IPS DF 19.7 (cell line): ENCODE measurements at regions not wholly inside any gene's neighbourhood (a gene's known extent, or its start where the extent isn't known, plus 50 kb on each side); places are given as distances from the start of the nearest gene placed in this dataset.

ENCODE experiments used
- DNase-seq: peaks from one replicate; pipeline ENCODE4 v3.0.0-alpha.2; 2013; ENCODE audit warnings: low read depth, low spot score

DNA sequence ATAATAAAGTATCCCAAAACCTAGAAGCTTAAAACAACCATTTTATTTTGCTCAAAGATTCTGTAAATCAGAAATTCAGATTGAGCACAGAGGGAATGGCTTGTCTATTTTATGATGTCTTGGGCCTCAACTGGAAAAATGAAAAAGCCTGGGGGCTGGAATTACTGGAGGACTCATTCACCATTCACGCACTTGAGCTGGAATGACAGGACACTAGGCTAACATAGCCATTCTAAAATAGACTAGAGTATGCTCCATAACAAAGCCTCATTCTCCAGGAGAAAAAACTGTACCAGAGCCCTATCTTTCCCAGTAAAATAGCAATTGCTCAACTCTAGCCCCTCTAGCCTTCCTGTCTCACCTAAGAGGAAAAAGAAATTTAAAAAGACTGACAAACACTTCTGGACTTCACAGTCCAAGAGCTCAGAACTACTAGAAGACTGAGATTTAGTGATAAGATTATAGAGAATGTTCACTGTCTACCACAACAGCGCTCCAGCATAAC is 145.4 kb upstream of the BTBD3 start:
- no peak for DNase-seq

DNA sequence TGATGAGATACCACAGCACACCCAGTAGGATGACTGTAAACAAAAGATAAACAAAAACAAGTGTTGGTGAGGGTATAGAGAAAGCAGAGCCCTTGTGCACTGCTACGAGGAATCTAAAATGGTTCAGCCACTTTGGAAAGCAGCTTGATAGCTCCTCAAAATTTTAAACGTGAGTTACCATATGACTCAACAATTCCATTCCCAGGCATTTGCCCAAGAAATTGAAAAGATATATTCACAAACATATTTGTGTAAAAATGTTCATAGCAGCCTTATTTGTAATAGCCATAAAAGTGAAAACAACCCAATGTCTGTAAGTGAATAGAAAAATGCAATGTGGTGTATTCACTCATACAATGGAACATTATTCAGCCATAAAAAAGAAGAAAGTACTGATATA is 141.0 kb upstream of the BTBD3 start:
- no peak for DNase-seq

- DNase-seq = no peak
Measured at GRCh38 chr20:11777387-11778205, 140.1 kb upstream of the BTBD3 start.

GRCh38 chr20:11778206-11778570 is 139.5 kb upstream of the BTBD3 start:
- DNase-seq = no peak

DNA sequence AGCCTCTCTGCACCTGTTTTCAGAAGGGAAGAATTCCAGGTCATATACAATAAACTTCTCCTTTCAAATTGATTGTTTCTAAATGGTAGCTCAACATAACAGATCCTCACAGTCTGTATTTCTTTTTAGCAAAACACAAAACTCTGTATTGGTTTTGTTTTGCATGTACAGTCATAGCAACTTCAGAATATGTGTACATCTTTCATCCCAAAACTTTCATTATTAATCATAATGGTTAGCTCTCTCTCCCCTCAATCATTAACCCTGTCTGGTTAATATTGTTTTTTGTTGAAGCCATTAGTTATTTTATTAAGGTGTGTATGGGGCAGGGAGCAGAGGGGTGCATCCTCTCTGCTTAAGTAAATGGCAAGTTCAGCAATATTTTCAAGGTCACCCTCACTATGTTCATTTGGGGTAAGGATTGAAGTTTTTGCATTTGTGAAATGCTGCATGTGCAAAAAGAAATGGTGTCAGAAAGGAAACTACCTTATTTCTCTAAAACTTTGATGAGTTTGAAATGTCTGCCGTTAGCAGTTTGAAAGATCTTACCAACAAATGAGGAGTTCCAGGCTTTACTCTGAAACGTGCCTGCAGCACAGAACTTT is 136.8 kb upstream of the BTBD3 start:
- DNase-seq = no peak

GRCh38 chr20:11783102-11783850 is 134.4 kb upstream of the BTBD3 start:
- DNase-seq = no peak

- DNase-seq = no peak
Measured at GRCh38 chr20:11785885-11786507, 131.7 kb upstream of the BTBD3 start.

DNA sequence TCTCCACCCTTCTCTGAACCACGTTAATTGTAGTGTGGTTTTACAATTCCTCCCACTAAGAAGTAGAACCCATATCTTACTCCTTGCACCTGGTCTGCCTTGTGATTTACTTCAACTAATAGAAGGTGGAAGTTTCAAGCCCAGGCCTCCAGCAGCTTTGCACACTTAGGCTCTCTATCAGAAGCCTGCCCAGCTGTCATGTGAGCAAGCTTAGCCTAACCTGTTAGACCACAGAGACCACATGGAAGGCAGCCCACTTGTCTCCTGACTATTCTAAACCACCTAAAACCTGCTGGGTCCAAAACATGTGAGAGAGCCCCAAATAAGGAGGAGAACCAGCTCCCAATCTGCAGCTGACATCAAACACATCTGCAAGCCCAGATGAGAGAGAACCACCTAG is 127.6 kb upstream of the BTBD3 start:
- DNase-seq = no peak

DNA sequence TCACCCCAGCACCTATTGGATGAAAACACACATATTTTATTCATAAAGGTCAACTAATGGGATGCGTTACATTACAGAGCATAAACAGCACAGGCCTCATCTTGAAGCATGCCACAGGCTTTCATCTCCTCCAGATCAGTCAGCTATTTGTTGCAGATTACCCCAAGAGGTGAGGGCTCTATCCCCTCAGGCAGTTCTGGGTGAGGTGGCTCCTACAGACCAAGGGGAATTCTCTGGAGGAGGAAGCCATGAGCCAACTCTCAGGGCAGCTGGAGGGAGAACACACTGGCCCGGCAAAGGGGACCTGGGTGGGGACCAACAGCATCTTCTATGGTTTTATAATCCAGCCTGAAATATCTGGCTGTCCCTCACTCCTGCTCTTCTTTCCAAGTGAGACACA is 126.4 kb upstream of the BTBD3 start:
- DNase-seq = no peak

- no peak for DNase-seq
Measured at GRCh38 chr20:11791835-11792567, 125.7 kb upstream of the BTBD3 start.

DNA sequence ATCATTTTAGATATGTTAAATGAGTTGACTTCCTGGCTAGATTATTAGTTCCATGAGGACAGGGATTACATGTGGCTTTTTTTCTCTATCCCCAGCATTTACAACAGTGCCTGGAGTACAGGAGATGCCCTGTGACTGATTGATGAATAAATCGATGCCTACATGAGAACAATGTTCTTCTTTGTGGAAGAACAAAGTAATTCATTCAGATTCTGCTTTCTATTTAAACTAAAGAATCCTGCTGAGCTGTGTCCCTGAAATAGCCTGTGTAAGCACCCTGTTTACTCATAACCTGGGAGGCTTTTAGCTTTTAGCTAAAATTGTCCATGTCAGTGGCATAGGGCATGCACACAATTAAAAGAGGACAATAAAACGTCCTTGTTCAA is 125.1 kb upstream of the BTBD3 start:
- no peak for DNase-seq

GRCh38 chr20:11794525-11794924 is 123.2 kb upstream of the BTBD3 start:
- no peak for DNase-seq

GRCh38 chr20:11795071-11795615 is 122.5 kb upstream of the BTBD3 start:
- no peak for DNase-seq

- DNase-seq = no peak
Measured at GRCh38 chr20:11796026-11796425, 121.7 kb upstream of the BTBD3 start.

DNA sequence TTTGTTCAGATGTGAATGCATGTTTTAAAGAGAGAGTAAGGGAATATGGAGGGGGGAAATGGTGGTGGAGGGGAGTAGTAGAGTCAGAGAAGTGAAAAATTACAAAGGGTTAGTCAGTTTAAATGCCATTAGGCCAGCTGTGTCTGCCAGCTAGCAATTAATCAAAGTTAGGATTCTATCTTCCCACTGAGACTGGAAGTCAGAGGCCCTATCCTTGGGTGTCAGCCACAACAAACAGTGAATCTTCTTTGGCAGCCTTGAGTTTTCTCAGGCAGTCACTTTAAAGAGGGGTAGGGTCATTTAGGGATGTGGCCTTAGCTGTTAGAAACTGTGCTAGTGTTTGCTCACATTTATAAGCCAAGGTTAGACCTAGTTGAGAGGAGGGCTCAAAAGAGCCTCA is 120.5 kb upstream of the BTBD3 start:
- DNase-seq = no peak

DNA sequence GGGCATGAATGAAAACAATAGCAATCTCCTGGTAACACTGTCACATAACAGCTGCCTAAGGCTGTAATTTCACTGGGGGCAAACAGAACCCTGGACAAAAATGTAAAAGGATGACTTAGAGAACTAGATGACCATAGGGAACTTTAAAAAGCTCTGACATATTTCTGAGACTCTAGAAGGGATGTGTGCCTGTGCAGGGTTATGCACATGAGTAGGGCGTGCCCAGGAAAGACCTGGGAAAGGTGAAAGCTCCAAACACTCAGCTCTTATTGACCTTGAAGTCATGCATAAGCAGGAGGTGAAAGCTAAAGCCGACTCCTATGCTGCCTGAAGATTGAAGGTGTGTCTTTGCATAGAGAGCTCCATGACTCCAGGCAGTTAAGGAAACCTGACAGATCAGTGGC is 118.4 kb upstream of the BTBD3 start:
- no peak for DNase-seq

DNA sequence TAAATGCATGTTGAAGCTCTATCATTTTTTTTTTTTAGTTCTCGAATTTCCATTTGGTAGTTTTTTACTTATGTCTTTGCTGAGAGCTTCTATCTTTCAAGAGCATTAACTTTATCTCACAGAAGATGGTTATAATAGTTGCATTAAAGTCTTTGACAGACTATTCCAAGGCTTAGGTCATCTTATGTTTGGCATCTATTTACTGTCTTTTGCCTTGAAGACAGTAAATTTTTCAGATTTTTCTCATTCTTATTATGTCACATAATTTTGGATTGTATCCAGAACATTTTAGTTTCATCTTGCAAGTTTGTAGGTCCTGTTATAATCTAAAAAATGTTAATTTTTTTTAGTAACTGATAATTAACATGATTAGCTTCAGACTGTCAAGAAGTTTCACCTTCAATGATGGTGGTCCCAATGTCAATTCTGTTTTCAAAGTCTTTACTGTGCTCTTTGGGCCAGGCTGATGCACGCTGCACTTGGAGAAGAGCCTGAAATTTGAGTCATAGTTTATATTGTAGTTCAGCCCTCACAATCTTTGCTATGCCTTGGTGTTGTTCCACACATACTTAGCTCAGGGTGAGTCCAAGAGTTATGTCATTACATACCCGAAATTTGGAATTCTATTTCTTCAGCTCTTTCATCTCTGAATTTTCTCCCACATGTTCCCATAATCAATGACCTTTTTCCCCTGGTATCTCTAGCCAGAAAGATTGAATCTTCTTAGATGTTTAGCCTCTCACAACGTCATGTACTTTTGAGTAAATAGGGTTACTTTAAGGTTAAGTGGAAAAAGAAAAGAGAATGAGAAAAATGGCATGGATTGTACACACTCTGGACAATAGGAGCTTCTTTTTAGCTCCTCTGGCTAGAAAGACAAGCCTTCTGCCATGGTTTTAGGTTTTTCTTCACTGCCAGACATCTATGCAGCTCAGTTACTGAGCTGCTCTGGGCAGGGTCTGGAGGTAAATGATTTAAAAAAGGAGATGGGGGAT is 110.3 kb upstream of the BTBD3 start:
- DNase-seq = no peak

GRCh38 chr20:11808841-11809240 is 108.9 kb upstream of the BTBD3 start:
- DNase-seq = no peak

- DNase-seq = no peak
Measured at GRCh38 chr20:11810311-11811083, 107.2 kb upstream of the BTBD3 start.
